HL-60 (cell line): ENCODE measurements at regions not wholly inside any gene's neighbourhood (a gene's known extent, or its start where the extent isn't known, plus 50 kb on each side); places are given as distances from the start of the nearest gene placed in this dataset.

Experiments used
- DNase-seq, 2 experiments: peaks; one replicate each; pipeline ENCODE4 v3.0.0-alpha.2; 2010 to 2020; ENCODE audit warnings: low read depth in 1 of 2, low spot score in 1 of 2
- H3K27ac ChIP-seq: fragments of 250-450 bp; sonication (Bioruptor Pico); replicated peaks from 2 replicates; pipeline ENCODE4 v1.5.1; 2020; ENCODE audit warnings: mild to moderate bottlenecking, moderate library complexity
- H3K27me3 ChIP-seq: fragments of 250-450 bp; sonication (Bioruptor Pico); 2 replicates; pipeline ENCODE4 v1.5.1; 2021; ENCODE audit warnings: mild to moderate bottlenecking, moderate library complexity; ENCODE audit not compliant: insufficient read depth, poor library complexity, severe bottlenecking
- H3K4me3 ChIP-seq: replicated peaks from 2 replicates; pipeline ENCODE4 v1.5.1; 2011; ENCODE audit warnings: mild to moderate bottlenecking, control low read depth, low read length; ENCODE audit not compliant: insufficient read depth
- CTCF ChIP-seq: IDR thresholded peaks from one replicate; pipeline ENCODE4 v1.5.1; 2011; ENCODE audit warnings: low read length, control low read depth, inconsistent platforms; ENCODE audit not compliant: insufficient read depth
- GABPA ChIP-seq: IDR thresholded peaks from 2 replicates; pipeline ENCODE4 v1.6.1; 2012; ENCODE audit warnings: low read depth
- POLR2AphosphoS5 ChIP-seq: IDR thresholded peaks from 2 replicates; pipeline ENCODE4 v1.6.1; 2012; ENCODE audit warnings: low read depth
- REST ChIP-seq: IDR thresholded peaks from 2 replicates; pipeline ENCODE4 v1.6.1; 2012; ENCODE audit warnings: low read depth; ENCODE audit not compliant: insufficient replicate concordance
- SPI1 ChIP-seq: IDR thresholded peaks from 2 replicates; pipeline ENCODE4 v1.6.1; 2012; ENCODE audit warnings: low read depth, mild to moderate bottlenecking, borderline replicate concordance

GRCh38 chr5:63245271-63245670 is 666.7 kb downstream of the LRRC70 start:
- no peaks in the 10 kb centered on the region for H3K27me3 ChIP-seq
- TF ChIP-seq CTCF (no peak), SPI1 (no peak)
- no peak overlapping the region for H3K4me3 ChIP-seq
- DNase-seq = no peak
- no peak overlapping the region for H3K27ac ChIP-seq

GRCh38 chr5:63240063-63240755 is 661.6 kb downstream of the LRRC70 start:
- H3K4me3 ChIP-seq = no peak overlapping the region
- no peak for TF ChIP-seq CTCF
- H3K27ac ChIP-seq = no peak overlapping the region
- H3K27me3 ChIP-seq = no peaks in the 10 kb centered on the region
- no peak for DNase-seq

- TF ChIP-seq REST = no peak
- no peak for TF ChIP-seq SPI1
- no peak for TF ChIP-seq POLR2AphosphoS5
- no peak for TF ChIP-seq CTCF
- no peak for TF ChIP-seq GABPA
- no peak overlapping the region for H3K4me3 ChIP-seq
Measured at GRCh38 chr5:63233911-63234310, 655.3 kb downstream of the LRRC70 start.

GRCh38 chr5:63233361-63233760 is 654.7 kb downstream of the LRRC70 start:
- TF ChIP-seq SPI1 = no peak
- TF ChIP-seq REST = no peak
- no peak for TF ChIP-seq GABPA
- no peak for TF ChIP-seq POLR2AphosphoS5
- TF ChIP-seq CTCF = no peak
- DNase-seq = no peak
- Histone ChIP-seq H3K27me3 (no peaks in the 10 kb centered on the region), H3K4me3 (no peak overlapping the region), H3K27ac (no peak overlapping the region)

More at GRCh38 chr5:63233911-63234310, 655.3 kb downstream of the LRRC70 start:
- Histone ChIP-seq H3K27me3 (no peaks in the 10 kb centered on the region), H3K27ac (no peak overlapping the region)
- no peak for DNase-seq
